ENCODE measurements at regions not wholly inside any gene's neighbourhood (a gene's known extent, or its start where the extent isn't known, plus 50 kb on each side); places are given as distances from the start of the nearest gene placed in this dataset.

- no peak for DNase-seq (ENCODE audit: low read depth)
- TF ChIP-seq CTCF (IDR thresholded peaks at IDR 0.05; ENCODE audit: low read length, missing control alignments), result no peak
- no peak overlapping the region for H3K4me3 ChIP-seq (replicated peaks; ENCODE audit: low read depth, low read length)
Measured at GRCh38 chr2:7256377-7256776, 339.2 kb downstream of the RNF144A start.

- H3K4me3 ChIP-seq (replicated peaks; ENCODE audit: low read depth, low read length), result no peak overlapping the region
- no peak for DNase-seq (ENCODE audit: low read depth)
- no peak for TF ChIP-seq CTCF (IDR thresholded peaks at IDR 0.05; ENCODE audit: low read length, missing control alignments)
Measured at GRCh38 chr2:7262727-7263126, 345.5 kb downstream of the RNF144A start.

GRCh38 chr2:7264791-7265190, 347.6 kb downstream of the RNF144A start:
- no peak overlapping the region for H3K4me3 ChIP-seq (replicated peaks; ENCODE audit: low read depth, low read length)
- TF ChIP-seq CTCF (IDR thresholded peaks at IDR 0.05; ENCODE audit: low read length, missing control alignments), result no peak
- no peak for DNase-seq (ENCODE audit: low read depth)

- no peak for DNase-seq (ENCODE audit: low read depth)
- H3K4me3 ChIP-seq (replicated peaks; ENCODE audit: low read depth, low read length), result no peak overlapping the region
- no peak for TF ChIP-seq CTCF (IDR thresholded peaks at IDR 0.05; ENCODE audit: low read length, missing control alignments)
Measured at GRCh38 chr2:7265286-7265685, 348.1 kb downstream of the RNF144A start.

GRCh38 chr2:7269106-7269643, 352.0 kb downstream of the RNF144A start:
- H3K4me3 ChIP-seq (replicated peaks; ENCODE audit: low read depth, low read length), result no peak overlapping the region
- no peak for DNase-seq (ENCODE audit: low read depth)
- TF ChIP-seq CTCF (IDR thresholded peaks at IDR 0.05; ENCODE audit: low read length, missing control alignments), result no peak

- no peak overlapping the region for H3K4me3 ChIP-seq (replicated peaks; ENCODE audit: low read depth, low read length)
- DNase-seq (ENCODE audit: low read depth), result no peak
- TF ChIP-seq CTCF (IDR thresholded peaks at IDR 0.05; ENCODE audit: low read length, missing control alignments), result no peak
Measured at GRCh38 chr2:7270011-7270431, 352.8 kb downstream of the RNF144A start.

- H3K4me3 ChIP-seq (replicated peaks; ENCODE audit: low read depth, low read length), result no peak overlapping the region
- DNase-seq (ENCODE audit: low read depth), result no peak
- no peak for TF ChIP-seq CTCF (IDR thresholded peaks at IDR 0.05; ENCODE audit: low read length, missing control alignments)
Measured at GRCh38 chr2:7272210-7272609, 355.0 kb downstream of the RNF144A start.

Data from fibroblast of pulmonary artery (primary cell).